ENCODE measurements at regions not wholly inside any gene's neighbourhood (a gene's known extent, or its start where the extent isn't known, plus 50 kb on each side); places are given as distances from the start of the nearest gene placed in this dataset.

- TF ChIP-seq, protein P1, sequence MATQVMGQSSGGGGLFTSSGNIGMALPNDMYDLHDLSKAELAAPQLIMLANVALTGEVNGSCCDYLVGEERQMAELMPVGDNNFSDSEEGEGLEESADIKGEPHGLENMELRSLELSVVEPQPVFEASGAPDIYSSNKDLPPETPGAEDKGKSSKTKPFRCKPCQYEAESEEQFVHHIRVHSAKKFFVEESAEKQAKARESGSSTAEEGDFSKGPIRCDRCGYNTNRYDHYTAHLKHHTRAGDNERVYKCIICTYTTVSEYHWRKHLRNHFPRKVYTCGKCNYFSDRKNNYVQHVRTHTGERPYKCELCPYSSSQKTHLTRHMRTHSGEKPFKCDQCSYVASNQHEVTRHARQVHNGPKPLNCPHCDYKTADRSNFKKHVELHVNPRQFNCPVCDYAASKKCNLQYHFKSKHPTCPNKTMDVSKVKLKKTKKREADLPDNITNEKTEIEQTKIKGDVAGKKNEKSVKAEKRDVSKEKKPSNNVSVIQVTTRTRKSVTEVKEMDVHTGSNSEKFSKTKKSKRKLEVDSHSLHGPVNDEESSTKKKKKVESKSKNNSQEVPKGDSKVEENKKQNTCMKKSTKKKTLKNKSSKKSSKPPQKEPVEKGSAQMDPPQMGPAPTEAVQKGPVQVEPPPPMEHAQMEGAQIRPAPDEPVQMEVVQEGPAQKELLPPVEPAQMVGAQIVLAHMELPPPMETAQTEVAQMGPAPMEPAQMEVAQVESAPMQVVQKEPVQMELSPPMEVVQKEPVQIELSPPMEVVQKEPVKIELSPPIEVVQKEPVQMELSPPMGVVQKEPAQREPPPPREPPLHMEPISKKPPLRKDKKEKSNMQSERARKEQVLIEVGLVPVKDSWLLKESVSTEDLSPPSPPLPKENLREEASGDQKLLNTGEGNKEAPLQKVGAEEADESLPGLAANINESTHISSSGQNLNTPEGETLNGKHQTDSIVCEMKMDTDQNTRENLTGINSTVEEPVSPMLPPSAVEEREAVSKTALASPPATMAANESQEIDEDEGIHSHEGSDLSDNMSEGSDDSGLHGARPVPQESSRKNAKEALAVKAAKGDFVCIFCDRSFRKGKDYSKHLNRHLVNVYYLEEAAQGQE (IDR thresholded peaks at IDR 0.05; ENCODE audit: insufficient read depth in 1 of 2, low read depth in 2 of 2, low read length in 2 of 2) = no peak
- TF ChIP-seq POLR2AphosphoS5 (IDR thresholded peaks at IDR 0.05; ENCODE audit: low read depth, low read length) (no peak), FOXP2 (optimal IDR thresholded peaks at IDR 0.05; ENCODE audit: borderline replicate concordance, extremely low read depth, extremely low read length, insufficient read depth) (no peak), SIN3A (IDR thresholded peaks at IDR 0.05; ENCODE audit: borderline replicate concordance, insufficient read depth, low read length) (no peak), TAF1 (IDR thresholded peaks at IDR 0.05; ENCODE audit: borderline replicate concordance, insufficient read depth, low read length) (no peak)
Observed at GRCh38 chr15:47296881-47297280, 420.4 kb upstream of the SEMA6D start.

DNA sequence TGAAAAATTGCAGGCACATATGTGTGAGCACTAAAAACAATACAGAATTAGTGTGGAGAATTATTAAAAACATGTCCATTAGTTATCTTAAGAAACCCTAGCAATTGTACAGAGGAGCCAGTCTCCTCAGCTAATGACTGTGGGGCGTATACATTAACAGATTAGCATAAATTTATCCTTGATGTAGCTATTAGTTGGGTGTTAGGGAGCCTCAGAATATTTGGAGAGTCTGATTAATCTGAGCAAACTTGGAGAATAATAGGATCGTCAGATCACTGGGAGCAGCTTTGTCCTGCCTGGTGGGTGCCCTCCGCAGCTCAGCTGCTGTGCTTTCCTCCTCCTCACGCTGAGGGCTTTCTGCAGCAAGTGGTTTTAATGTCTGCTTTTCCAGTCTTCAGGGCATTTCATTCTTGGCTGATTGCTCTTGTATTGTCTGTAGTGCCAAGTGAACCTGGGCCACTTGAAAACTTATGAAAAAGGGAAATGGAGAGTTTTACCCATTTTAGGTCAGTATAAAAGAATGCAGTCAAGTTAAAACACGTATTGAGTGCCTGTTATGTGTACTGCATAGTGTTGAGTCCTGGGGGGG lies 417.4 kb upstream of the SEMA6D start:
- no peak for TF ChIP-seq POLR2AphosphoS5 (IDR thresholded peaks at IDR 0.05; ENCODE audit: low read depth, low read length)
- TF ChIP-seq FOXP2 (optimal IDR thresholded peaks at IDR 0.05; ENCODE audit: borderline replicate concordance, extremely low read depth, extremely low read length, insufficient read depth) = no peak
- no peak for TF ChIP-seq TAF1 (IDR thresholded peaks at IDR 0.05; ENCODE audit: borderline replicate concordance, insufficient read depth, low read length)
- TF ChIP-seq, protein P1 (IDR thresholded peaks at IDR 0.05; ENCODE audit: insufficient read depth in 1 of 2, low read depth in 2 of 2, low read length in 2 of 2) = no peak
- TF ChIP-seq SIN3A (IDR thresholded peaks at IDR 0.05; ENCODE audit: borderline replicate concordance, insufficient read depth, low read length) = no peak

GRCh38 chr15:47300596-47300995 lies 416.7 kb upstream of the SEMA6D start:
- TF ChIP-seq POLR2AphosphoS5 (IDR thresholded peaks at IDR 0.05; ENCODE audit: low read depth, low read length) (no peak), SIN3A (IDR thresholded peaks at IDR 0.05; ENCODE audit: borderline replicate concordance, insufficient read depth, low read length) (no peak), TAF1 (IDR thresholded peaks at IDR 0.05; ENCODE audit: borderline replicate concordance, insufficient read depth, low read length) (no peak), FOXP2 (optimal IDR thresholded peaks at IDR 0.05; ENCODE audit: borderline replicate concordance, extremely low read depth, extremely low read length, insufficient read depth) (no peak)
- TF ChIP-seq, protein P1 (IDR thresholded peaks at IDR 0.05; ENCODE audit: insufficient read depth in 1 of 2, low read depth in 2 of 2, low read length in 2 of 2) = no peak

DNA sequence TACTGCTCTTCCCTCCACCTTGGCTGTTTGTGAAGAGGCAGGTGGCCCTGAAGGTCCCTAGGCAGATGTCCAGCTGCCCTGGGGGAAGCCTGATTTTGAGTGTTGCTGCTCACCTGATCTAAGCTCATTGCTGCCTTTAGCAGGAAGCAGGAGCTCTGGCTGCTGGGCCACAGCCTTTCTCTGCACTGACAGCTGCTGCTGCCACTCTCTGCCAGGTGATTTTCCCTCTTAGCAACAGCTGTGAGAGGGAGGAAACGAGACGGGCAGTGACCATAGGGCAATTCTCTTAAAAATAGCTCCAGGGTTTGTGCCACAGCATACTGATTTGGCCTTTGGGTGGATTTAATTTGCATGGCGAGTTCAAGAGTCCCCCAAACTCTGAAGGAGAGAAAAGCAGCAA lies 415.8 kb upstream of the SEMA6D start:
- TF ChIP-seq FOXP2 (optimal IDR thresholded peaks at IDR 0.05; ENCODE audit: borderline replicate concordance, extremely low read depth, extremely low read length, insufficient read depth) = no peak
- TF ChIP-seq SIN3A (IDR thresholded peaks at IDR 0.05; ENCODE audit: borderline replicate concordance, insufficient read depth, low read length) = no peak
- no peak for TF ChIP-seq POLR2AphosphoS5 (IDR thresholded peaks at IDR 0.05; ENCODE audit: low read depth, low read length)
- no peak for TF ChIP-seq TAF1 (IDR thresholded peaks at IDR 0.05; ENCODE audit: borderline replicate concordance, insufficient read depth, low read length)
- TF ChIP-seq, protein P1 (IDR thresholded peaks at IDR 0.05; ENCODE audit: insufficient read depth in 1 of 2, low read depth in 2 of 2, low read length in 2 of 2) = no peak
